Embryonic facial prominence (tissue), 1 donor: ENCODE measurements at regions not wholly inside any gene's neighbourhood (a gene's known extent, or its start where the extent isn't known, plus 50 kb on each side); places are given as distances from the start of the nearest gene placed in this dataset.

Experiments
- DNase-seq: peaks from one replicate; pipeline ENCODE4 v3.0.0-alpha.2; 2016; ENCODE audit errors: extremely low spot score

- DNase-seq, result no peak
Measured at GRCh38 chr13:27367570-27367969, 56.8 kb upstream of the GTF3A start.

GRCh38 chr13:27370305-27370872, 54.0 kb upstream of the GTF3A start:
- DNase-seq, result no peak

DNA sequence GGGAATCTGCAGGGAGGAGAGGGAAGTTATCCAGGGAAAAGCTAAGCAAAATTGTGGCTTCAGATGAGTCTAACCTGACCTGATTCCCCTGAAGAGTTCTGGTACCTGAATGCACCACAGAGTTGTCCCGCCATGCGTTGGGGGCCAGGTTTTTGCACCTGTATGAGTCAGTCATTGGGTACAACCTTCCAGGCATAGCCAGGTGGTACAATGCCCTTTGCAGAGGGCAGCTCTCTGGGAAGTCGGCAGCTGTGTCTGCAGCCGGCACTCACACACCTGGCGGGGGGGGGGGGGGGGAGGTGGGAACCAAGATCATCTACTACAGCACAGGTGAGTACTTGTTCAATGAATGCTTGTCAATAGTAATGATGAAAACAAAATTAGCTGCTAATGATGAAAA, 52.5 kb upstream of the GTF3A start:
- DNase-seq, result no peak

GRCh38 chr13:27372896-27373295, 51.5 kb upstream of the GTF3A start:
- no peak for DNase-seq

- DNase-seq, result no peak
Measured at GRCh38 chr13:27374126-27374613, 50.2 kb upstream of the GTF3A start.
